T47D (cell line): ENCODE measurements at regions not wholly inside any gene's neighbourhood (a gene's known extent, or its start where the extent isn't known, plus 50 kb on each side); places are given as distances from the start of the nearest gene placed in this dataset.

Source experiments
- DNase-seq, 2 experiments: peaks; one replicate each; pipeline versions ENCODE4 v3.0.0 to v3.0.0-alpha.2; 2011 to 2012; ENCODE audit warnings: low read depth in 1 of 2, low spot score in 1 of 2
- JUND ChIP-seq: IDR thresholded peaks from 2 replicates; pipeline ENCODE4 v1.6.1; 2012; ENCODE audit warnings: low read depth
- in situ Hi-C: cut with HindIII; loops from 2 replicates; pipeline ENCODE4 v1.10.0; 2016; ENCODE audit warnings: low sequenced_read_pairs, low pct_unique_long_range_greater_than_20kb

DNA sequence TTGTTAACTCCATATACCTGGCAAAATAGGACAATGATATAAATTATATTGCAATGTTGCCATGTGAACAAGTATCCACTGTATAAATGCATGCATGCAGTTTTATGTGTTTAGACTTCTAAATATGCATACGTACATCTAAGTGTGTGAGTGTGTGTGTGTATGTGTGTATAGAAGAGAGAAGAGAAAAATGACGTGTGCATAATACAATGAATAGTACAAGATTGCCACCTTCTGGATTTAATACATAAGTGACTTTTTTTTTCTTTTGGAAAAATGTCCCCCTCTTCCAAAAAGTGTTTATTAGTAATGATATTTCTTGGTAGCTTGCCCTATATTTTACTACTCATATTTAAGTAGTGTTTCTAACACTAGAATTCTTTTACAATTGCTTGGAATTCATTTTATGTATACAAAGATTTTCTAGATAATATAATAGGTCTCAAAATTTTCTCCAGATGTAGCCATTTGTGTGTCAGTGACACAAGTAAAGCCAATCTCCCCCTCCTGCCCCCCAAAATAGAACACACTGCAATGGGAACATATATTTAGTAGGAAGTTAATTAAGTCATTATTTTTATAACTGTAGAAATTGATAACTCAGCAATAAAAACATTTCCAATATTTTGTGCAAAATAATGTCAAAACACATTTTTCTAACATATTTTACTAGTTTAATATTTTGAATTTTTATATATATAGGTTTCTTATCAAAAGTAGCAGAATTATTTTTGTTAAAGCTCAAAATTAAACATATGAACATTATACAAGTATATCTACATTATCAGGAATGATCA is 783.3 kb upstream of the ATXN8OS start:
- TF ChIP-seq JUND = no peak
- peak in 1 of 2 experiments; percentile 61 for DNase-seq
- in situ Hi-C loops = no loop called here

DNA sequence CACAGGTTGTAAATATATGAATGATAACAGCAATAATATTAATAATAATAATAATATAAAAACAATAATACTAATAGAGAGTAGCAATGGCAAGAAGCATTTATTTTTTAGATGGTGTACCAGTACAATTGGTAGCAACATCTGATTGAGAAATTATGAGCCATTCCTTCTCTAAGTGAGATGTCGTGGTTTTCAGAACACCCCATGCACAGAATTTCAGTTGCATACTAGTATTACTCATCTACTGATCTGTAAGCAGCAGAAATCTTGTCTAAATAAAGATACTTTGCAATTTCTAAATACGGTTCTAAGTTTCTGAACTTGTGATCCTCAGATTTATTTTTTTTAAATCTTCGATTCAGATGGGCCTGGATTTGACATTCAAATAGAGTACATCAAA is 788.0 kb upstream of the ATXN8OS start:
- DNase-seq = no peak
- in situ Hi-C loops = no loop called here

DNA sequence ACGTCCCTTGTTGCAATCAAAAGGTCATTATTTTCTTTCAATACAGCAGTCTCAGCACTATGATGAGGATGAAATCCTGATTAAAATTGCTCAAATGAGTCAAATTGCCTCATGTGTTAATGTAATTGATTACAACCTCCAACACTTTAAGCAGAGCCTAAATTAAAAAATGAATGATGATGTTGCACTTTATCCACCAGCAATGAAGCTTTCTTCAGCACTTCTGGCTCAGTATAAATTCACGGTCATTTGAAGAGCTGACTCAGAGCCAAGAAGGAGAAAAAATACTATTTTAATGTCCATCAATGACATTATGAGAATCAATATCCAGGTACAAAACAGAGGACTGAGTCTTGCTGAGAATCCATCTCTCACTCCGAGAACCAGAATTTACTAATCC is 792.6 kb upstream of the ATXN8OS start:
- in situ Hi-C loops = no loop called here
- DNase-seq = no peak
- no peak for TF ChIP-seq JUND

More for the DNA sequence above, 788.0 kb upstream of the ATXN8OS start:
- no peak for TF ChIP-seq JUND

DNA sequence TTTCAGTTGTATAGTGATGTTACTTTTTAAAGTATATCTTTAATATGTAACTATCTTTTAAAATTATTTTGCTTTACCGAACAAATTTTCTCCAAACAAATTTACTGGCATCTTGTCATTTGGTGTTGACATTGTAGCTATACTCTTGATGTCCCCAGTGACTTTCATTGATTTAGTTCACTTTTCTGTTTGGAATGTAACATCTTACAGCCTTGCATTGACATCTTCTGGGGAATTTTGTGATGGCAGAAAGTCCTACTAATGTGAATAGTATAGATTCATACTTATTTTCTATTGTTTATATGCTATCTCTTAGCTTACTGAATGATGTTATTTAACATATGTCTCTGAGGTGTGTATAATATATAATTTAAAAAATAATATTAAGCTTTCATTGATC is 800.9 kb upstream of the ATXN8OS start:
- no peak for TF ChIP-seq JUND
- in situ Hi-C loops = no loop called here
- peak in 1 of 2 experiments; percentile 55 for DNase-seq

DNA sequence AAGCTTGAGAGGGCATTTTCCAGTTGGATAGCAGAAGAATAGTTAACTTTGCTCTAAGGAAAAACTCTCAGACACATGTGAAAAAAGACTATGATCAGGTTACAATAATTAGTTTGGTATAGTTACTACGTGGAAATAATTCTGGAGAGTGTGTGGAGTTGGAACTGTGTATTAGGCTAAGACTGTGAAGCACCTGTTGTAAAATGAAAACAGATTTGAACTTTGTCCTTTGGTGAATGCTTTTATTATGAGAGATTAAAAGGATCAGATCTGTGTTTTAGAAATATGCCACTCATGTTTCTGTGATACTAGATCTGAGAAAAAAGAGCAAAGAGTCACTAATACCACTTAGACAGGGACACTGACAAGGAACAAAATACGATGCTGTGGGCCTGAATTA is 807.5 kb upstream of the ATXN8OS start:
- in situ Hi-C loops = no loop called here
- DNase-seq = no peak
- no peak for TF ChIP-seq JUND

DNA sequence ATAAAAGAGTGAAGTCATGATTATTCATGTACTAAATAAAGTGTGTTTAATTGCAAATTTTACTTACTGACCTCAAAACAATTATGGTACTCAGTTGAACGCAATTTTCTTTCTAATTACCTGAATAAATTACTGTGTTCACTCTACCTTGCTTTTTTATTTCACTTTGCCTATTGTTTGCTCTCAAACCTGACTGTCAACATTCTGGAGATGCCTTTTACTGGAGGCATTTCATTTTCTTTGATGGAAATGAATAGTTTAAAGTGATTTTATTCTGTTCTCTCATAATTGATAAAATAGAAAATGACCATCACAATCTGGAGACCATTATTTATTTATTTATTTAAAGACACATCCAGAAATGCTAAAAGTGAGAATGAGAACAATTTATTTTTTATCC is 811.5 kb upstream of the ATXN8OS start:
- in situ Hi-C loops = no loop called here
- DNase-seq = peak; percentile 2 to 73
- TF ChIP-seq JUND = no peak

DNA sequence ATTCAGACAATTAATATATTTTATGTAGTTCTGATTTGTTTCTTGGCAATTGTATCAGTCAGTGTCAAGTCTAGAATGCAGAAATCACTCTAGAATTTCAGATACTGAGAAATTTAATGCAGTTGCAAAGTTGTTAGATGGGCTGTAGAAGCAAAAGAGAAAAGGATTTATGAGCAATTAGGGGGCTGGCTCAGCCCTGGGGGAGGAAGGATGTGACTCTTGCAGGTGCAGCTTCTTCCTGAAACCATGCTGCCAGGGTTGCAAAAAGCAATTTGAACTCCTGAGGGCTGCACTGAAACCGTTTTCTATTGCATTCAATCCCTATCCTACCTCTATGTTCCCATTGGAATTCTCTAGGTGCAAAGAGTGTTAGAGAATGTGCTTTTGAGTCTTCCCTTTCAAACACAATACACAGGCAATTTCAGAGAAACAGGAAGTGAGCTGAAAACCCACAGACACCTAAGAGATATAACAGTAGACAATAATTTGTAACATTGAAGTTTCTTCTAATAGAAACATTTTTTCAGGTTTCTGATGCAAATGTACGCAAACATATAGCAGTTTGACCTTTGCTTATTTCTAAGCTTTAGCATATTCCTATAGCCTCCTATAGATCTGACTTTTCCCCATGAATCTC is 814.7 kb upstream of the ATXN8OS start:
- in situ Hi-C loops = no loop called here
- DNase-seq = no peak

DNA sequence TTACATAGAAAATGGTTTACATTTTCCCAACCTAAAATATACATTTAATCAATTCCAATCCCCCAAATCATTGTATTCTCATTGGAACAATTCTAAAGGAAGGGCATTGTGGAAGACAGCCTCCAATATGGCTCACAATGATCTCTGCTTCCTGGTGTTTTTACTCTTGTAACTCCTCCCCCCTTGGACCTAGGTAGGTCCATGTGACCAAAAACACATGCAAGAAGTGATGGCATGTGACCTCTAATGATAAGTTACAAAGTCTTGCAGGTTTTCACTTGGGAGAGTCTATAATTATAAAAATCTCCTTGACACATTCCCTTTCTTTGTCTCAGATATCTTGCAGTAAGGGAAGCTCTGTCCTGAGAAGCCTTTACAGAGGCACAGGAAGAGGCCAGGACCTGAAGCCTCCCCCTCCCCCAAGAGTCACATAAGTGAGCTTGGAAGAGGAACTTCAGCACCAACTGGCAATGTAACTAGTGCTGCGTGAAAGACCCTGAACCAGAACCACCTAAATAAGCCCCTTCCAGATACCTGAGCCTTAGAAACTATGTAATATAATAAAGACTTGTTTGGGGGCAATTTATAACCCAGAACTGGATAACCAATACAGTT is 816.2 kb upstream of the ATXN8OS start:
- in situ Hi-C loops = no loop called here
- TF ChIP-seq JUND = no peak
- DNase-seq = no peak

More for the DNA sequence above, 814.7 kb upstream of the ATXN8OS start:
- no peak for TF ChIP-seq JUND

DNA sequence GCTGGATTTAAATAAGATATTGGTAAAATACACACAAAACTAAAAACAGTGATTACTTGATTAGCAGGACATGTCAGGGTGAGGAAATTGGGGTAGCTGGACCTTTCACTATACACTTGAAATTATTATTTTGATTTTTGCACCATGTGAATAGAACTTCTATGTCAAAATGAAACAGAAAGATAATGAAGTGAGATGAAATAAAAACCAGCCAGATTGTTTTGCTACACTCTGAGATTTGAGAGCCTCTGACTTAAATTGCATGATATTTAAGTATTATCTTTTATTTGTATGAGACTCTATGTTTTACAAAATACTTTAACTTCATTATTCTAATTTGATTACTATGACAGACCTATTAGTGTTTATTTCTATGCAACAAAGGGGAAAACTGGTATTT is 819.6 kb upstream of the ATXN8OS start:
- TF ChIP-seq JUND = no peak
- in situ Hi-C loops = no loop called here
- no peak for DNase-seq

DNA sequence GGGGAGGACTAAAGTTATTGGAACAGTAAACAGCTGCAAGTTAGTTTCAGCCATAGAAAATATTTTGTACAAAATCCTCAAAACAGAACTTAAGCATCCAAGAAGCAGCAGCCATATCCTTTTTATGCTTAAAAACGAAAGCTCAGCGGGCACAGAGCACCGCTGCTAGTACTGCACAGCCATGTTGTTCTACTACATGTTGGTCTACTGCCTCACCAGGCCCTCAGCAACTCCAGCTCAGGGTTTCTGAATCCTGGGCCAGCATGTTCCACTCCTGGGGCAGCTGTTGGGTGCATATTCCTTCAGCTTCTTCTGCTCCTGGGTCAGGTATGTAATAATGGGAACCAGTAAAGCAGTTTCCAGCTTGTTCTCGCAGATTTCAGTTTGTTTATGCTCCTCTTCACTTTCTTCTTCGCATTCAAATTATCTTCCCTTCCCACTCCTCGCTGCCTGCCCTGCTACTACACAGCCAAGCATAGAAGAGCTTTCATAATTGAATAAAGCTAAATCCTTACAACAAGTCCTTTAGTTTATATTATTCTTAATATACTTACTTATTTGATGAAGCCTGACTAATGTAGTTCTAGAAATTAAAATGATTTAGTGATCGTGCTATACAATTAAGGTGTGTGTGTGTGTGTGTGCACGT is 820.5 kb upstream of the ATXN8OS start:
- DNase-seq = no peak
- in situ Hi-C loops = no loop called here

DNA sequence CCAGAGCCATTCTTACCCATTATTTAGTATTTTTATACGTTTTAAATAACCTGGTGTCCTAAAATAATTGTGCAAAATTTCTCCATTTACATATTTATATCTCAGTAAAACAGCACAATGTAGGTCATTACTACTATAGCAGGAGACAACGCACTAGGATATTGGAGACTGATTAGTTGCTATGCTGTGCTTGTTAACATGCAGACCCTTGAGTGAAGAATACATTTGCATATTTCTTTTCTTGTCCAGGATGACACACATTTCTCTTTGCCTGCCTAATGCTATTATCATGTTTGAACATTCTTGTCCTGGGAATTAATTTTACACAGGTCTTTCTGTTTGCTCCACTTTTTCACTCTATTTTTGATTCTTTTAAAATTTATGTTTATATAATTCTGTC is 823.8 kb upstream of the ATXN8OS start:
- no peak for TF ChIP-seq JUND
- DNase-seq = no peak
- in situ Hi-C loops = no loop called here

More for the DNA sequence above, 820.5 kb upstream of the ATXN8OS start:
- TF ChIP-seq JUND = no peak

DNA sequence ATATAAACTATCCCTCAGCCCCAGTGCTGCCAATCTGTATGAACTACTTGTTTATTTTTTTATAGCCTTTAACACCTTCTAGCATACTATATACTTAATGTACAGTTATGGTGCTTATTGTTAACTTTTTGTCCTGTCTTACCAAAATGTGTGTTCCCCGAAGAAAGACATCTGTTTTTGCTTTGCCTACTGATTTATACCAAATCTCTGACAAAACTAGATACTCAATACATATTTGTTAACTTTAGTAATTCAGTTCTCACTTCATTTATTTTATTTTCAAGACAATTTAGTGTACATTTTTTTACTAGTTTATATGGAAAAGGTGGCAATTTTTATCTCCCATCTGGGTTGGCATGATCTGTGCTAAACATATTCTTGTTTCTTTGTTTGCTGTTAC is 824.3 kb upstream of the ATXN8OS start:
- DNase-seq = no peak
- in situ Hi-C loops = no loop called here
- TF ChIP-seq JUND = no peak

DNA sequence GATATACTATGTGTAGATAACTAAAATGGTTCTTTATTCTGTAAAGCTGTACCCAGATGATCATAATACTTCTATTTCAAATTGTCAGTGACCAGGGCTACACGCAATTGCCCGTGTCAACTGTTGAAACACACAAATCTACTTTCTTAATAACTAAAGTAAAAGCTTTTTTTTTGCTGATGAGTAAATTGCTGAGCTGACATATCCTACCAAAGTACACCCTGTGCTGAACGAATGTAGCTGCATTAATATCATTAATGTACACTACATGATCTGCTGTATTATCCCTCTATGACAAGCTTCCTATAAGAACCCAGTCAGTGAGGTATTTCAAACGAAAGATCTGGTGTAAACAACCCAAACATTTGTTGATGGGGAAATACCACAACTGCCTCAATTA is 827.2 kb upstream of the ATXN8OS start:
- in situ Hi-C loops = no loop called here
- no peak for TF ChIP-seq JUND
- no peak for DNase-seq
